ENCODE measurements at regions not wholly inside any gene's neighbourhood (a gene's known extent, or its start where the extent isn't known, plus 50 kb on each side); places are given as distances from the start of the nearest gene placed in this dataset.
"Not testable (repeated sequence)": the region's sequence is repeated elsewhere in the genome, so short reads cannot be mapped to it uniquely, and the experiment has no call there.

- DNase-seq, result no peak
Measured at GRCh38 chr19:20482721-20483120, 82.9 kb downstream of the ZNF737 start.

- no peak for DNase-seq
Measured at GRCh38 chr19:20481736-20482135, 83.8 kb downstream of the ZNF737 start.

- no peak for DNase-seq
Measured at GRCh38 chr19:20479483-20479882, 86.1 kb downstream of the ZNF737 start.

GRCh38 chr19:20478936-20479335 lies 86.6 kb downstream of the ZNF737 start:
- no peak for DNase-seq

DNA sequence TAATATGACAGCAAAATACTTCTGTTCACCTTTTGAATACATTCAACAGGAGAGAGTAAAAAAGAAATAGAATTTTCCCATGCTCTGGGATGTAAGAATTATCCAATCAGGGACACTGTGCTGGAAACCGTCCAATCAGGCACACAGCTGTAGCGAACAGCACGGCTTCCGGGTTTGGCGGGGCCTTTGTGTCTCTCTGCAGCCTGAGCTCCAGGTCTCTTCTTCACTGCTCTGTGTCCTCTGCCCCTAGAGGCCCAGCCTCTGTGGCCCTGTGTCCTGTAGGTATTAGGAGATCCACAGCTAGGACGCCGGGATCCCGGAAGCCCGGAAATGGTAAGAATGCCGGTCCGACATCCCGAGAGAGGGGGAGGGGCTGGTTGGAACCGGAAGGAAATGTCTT lies 92.7 kb downstream of the ZNF737 start:
- no peak for DNase-seq

DNA sequence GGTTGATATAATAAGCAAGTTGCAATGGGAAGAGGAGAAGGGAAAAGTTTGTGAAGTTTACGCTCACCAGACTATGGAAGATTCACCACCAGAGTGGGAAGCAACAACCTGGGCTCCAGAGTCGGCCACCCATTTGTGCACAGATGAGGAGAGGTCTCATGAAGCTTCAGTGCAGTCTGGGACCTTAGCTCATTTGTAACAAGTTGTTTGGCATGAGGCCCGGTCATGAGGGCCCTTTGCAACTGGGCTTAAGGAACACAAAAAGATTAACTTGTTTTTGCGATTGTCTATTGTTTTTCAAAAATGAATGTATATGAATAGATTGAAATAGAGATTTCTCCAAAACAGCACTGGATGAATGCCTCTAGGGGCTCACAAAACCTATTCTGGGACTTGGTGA lies 94.2 kb downstream of the ZNF737 start:
- DNase-seq, result no peak

DNA sequence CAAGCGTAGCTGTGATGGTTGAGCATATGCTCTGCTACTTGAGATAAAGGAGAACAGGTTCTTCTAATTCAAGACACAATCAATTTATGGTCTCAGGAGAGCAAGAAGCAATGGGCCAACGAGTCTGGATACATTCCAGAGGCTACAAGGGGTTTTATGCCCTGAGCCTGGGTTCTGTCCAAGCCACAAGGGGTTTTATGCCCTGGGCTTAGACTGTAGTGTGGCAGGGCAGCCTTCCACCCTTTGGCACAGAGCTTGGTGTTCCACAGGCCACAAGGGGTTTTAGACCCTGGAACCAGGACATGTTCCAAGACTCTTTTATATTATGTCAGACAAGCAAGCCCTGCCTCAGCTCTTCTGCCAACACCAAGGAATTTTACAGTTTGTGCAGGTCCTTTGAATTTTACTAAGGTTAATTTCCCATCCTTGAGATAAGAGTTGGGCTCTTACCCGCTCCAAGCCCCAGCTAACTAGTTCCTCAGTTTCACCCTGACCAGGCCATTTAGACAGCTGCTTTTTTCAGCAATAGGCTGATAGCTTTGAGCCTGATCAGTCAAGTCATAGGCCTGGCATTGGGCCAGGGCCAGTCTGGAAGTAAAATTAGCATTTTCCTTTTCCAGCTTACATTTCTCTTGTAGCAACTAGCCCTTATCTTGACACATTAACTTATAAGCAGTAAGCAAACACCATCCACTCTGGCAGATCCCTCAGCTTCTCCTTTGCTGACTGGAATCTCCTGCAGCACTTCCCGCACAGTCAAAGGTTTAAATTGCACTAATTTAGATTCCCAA lies 95.0 kb downstream of the ZNF737 start:
- no peak for DNase-seq

GRCh38 chr19:20466638-20466990 lies 99.0 kb downstream of the ZNF737 start:
- not testable (repeated sequence) for DNase-seq

GRCh38 chr19:20465922-20466637 lies 99.5 kb downstream of the ZNF737 start:
- DNase-seq, result not testable (repeated sequence)

DNA sequence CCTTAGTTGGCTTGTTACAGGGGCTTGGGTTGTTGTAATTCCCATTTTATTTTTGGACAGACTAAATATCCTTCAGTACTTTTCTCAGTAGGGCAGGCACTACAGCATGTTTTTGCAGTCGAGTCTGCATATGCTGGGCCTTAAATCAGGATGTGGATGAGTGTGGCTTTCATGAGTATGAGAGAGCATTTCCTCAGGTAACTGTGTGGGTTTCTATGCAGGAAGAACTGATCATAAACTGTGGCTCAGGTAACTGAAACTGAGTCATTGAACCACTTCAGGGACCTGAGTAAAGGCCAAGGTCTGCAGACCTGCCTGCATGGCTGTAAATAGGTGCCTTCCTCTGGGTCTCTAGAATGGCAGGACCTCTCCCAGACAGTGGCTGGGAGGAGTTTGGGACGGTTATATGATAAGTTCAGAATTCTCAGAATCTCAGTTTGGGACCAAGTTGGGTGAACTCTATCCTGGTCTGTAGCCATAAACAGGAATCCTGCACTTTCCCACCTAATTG lies 112.1 kb downstream of the ZNF737 start:
- DNase-seq, result no peak

DNA sequence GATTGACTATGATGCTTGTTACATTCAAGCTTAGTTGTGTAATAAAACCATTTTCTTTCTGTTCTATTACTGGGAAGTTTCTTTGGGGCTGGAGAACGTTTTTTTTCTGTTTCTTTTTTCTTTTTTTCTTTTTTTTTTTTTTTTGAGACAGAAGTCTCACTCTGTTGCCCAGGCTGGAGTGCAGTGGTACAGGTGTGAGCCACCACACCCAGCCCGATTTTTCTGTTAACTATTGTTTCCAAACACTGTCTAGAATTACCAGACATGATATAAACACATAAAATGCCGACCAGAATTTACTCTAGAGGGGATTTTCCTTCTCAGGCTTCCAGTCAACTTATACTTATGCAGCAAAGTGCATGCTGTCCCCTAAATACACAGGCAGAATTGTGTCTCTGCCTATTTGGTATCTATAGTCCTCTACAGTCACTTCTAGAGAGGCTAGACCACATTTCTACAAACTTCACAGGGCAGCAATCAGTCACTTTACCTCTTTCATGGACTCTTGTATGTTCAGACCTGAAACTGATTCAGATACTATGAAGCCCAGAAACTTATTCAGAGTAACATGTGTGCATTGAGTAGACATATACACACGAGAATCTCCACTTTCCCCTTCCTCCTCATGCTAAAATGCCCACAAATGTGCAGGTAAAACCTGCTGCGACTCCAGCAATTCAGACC lies 121.2 kb downstream of the ZNF737 start:
- no peak for DNase-seq

GRCh38 chr19:20432266-20432842 lies 133.2 kb downstream of the ZNF737 start:
- DNase-seq, result not testable (repeated sequence)

DNA sequence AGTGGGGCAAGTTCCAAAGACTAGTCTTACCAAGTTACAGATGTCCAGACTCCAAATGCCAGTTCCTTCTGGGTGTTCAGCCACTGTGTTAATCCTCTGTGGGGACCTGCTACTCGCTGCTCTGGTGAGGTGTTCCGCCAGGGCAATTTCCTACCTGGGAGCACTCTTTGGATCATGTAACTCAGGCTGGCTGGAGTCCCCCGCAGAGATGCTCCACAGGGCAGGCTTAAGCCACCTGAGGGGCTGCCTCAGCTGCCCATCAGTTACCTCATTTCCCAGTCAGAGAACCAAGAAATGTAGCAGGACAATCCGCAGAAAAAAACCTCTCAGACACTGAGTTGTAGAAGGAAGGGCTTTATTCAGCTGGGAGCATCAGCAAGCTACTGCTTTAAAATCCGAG lies 133.8 kb downstream of the ZNF737 start:
- no peak for DNase-seq

- DNase-seq, result no peak
Measured at GRCh38 chr19:20423381-20424197, 142.0 kb downstream of the ZNF737 start.

DNA sequence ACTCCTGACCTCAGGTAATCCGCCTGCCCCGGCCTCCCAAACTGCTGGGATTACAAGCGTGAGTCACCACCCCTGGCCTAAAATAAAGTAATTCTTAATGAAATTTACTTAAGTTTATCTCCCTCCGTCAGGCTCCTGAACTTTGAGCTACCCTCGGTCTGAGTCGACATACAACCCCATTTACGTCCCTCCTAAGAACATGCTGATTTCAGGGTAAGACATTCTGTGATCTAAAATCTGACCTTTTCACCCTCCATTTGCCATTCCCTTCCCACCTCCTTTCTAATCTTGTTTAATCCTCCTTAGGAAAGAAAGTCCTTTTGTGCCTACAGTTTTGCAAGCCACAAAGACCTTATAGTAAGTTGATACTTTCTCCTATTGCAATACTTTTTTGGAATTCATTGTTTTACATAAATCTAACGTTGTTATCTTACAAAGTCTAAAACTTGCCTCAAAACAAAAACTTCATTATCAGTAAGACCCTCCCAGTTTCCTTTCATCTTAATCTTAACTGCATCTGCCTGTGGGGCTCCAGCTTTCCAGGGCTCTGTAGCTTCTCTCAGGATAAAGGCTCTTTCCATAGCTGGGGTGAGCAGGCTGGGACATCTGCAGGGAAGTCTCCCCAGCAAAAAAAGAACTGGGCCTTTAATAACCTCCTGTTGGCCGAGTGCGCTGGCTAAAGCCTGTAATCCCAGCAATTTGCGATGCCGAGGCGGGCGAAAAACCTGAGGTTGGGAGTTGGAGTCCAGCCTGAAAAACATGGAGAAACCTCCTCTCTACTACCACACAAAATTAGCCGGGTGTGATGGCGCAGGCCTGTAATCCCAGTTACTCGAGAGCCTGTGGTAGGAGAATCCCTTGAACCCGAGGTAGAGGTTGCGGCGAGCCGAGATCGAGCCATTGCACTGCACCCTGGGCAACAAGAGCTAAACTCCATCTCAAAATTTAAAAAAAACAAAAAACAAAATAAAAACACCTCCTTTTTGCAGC lies 143.1 kb downstream of the ZNF737 start:
- DNase-seq, result no peak

DNA sequence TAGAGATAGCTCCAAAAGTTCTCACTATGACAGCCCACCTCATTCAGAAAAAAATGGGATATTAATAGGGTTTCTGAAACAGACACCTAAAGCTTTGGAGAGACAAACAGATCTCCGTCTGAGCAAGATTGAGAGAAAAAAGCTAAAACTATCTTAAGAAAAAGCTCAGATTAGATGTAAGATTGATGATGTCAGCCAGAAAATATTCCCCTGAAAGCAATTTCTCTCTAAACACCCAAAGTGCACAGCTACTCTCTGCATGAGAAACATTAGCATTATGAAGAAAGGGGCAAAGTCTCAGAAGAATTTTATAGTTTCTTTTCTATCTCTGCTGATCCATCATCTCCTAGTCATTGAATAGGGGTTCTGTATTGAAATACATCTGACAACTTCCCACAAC lies 148.9 kb downstream of the ZNF737 start:
- DNase-seq, result no peak

DNA sequence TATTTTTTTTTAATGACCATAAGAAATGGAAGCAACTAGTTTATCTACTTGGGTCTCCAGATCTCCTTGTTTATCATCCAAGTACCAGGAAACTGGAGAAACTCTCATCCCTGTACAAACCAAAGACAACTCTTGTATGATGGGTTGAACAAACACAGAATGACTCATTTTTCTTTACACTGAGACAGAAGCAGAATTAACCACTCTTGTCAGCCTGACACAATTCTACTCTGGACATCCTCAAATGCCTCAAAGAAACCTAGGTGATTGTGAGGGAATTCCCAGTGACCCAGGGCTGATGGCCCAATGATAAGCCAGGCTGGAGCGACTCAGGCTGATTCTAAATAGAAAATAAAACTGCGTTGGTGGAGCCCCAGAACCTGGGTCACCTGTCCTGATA lies 151.5 kb downstream of the ZNF737 start:
- no peak for DNase-seq

DNA sequence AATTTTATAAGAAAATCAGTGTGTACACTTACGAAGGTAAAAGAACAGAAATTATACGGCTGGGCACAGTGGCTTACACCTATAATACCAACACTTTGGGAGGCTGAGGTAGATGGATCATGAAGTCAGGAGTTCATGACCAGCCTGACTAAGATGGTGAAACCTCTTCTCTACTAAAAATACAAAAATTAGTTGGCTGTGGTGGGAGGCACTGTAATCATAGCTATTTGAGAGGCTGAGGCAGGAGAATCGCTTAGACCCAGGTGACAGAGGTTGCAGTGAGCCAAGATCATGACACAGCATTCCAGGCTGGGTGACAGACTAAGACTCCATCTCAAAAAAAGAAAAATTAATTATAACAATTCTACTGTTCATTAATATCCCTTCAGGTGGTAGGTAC lies 151.9 kb downstream of the ZNF737 start:
- DNase-seq, result no peak

DNA sequence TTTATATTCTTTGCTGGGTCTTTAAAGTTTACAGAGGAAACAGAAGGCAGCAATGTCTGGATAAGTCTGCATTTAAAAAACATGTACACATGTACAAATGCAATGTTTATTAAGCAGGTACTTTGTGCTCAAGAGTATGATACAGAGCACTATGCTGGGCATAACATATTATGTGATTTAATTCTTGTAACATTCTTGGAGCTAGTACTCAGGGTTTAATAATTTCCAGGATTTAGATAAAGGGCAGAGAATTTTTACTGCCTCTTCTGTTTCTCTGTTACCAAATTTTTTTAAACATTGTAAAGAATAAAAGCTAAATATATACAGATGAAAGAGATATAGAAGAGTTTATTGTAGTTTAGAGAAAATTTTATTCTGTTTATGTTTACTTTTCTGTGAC lies 152.7 kb downstream of the ZNF737 start:
- DNase-seq, result no peak

- DNase-seq, result no peak
Measured at GRCh38 chr19:20397292-20397691, 168.3 kb downstream of the ZNF737 start.

- DNase-seq, result no peak
Measured at GRCh38 chr19:20388706-20389225, 176.8 kb downstream of the ZNF737 start.
